Neural progenitor cell (in vitro differentiated cells): ENCODE measurements at regions not wholly inside any gene's neighbourhood (a gene's known extent, or its start where the extent isn't known, plus 50 kb on each side); places are given as distances from the start of the nearest gene placed in this dataset.

Source experiments
- CTCF ChIP-seq: fragments of 200-600 bp; sonication (generic); IDR thresholded peaks from 2 replicates; pipeline ENCODE4 v1.5.1; 2017; ENCODE audit warnings: antibody characterized with exemption, mild to moderate bottlenecking
- EZH2 ChIP-seq: fragments of 200-600 bp; sonication (generic); IDR thresholded peaks from 2 replicates; pipeline ENCODE4 v1.6.1; 2017; ENCODE audit warnings: antibody characterized with exemption, mild to moderate bottlenecking, moderate library complexity
- EZH2phosphoT487 ChIP-seq: fragments of 200-600 bp; sonication (generic); IDR thresholded peaks from 2 replicates; pipeline ENCODE4 v1.6.1; 2017; ENCODE audit warnings: antibody characterized with exemption

DNA sequence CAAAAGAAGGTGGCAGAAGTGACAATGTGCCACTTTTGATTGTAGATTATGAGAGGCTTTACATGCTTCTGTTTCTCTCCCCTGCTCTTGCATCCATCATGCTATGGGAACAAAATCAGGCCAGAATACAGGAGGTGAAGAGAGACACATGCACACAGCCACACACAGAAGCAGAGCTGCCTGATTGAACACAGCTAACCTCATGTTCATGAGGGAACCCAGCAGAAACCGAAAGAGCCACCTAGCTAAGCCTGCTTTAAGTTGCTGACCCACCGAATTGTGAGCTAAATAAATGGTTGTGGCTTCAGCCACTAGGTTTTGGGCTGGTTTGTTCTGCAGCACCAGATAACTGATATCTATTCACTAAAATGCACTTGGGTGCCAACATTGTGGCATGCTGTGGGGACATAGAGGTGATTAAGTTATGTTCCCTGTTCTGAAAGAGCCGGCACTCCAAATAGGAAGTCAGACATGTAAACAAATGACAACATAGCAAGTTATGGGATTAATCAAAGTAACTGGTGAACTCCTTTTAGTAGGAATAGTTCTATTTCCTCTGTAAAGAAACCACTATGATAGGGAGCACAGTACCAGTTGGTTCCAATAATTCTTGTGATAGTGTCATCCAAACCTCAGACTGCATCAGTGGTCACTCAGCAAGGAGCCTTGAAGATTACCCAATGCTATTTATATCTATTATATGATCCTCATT is 93.6 kb upstream of the TNC start:
- no peak for TF ChIP-seq CTCF
- TF ChIP-seq EZH2 = no peak
- TF ChIP-seq EZH2phosphoT487 = no peak
